GM06990 (cell line): ENCODE measurements at regions not wholly inside any gene's neighbourhood (a gene's known extent, or its start where the extent isn't known, plus 50 kb on each side); places are given as distances from the start of the nearest gene placed in this dataset.
"Not testable (repeated sequence)": the region's sequence is repeated elsewhere in the genome, so short reads cannot be mapped to it uniquely, and the experiment has no call there.

ENCODE experiments used
- DNase-seq: peaks from one replicate; pipeline ENCODE4 v3.0.0-alpha.2; 2011; ENCODE audit not compliant: insufficient read length; ENCODE audit errors: extremely low read depth
- H3K27me3 ChIP-seq: replicated peaks from 2 replicates; pipeline ENCODE4 v1.6.0; 2011; ENCODE audit warnings: low read length; ENCODE audit not compliant: control insufficient read depth, insufficient read depth
- H3K36me3 ChIP-seq: 2 replicates; pipeline ENCODE4 v1.5.1; 2011; ENCODE audit warnings: low read length; ENCODE audit not compliant: control insufficient read depth, insufficient read depth
- H3K4me3 ChIP-seq: replicated peaks from 2 replicates; pipeline ENCODE4 v1.5.1; 2011; ENCODE audit warnings: low read depth, mild to moderate bottlenecking, control low read depth, low read length
- CTCF ChIP-seq: IDR thresholded peaks from 2 replicates; pipeline ENCODE4 v1.5.1; 2011; ENCODE audit warnings: low read length, control low read depth, mild to moderate bottlenecking, inconsistent platforms; ENCODE audit not compliant: insufficient read depth, poor library complexity, severe bottlenecking

- no peaks in the 10 kb centered on the region for H3K36me3 ChIP-seq
- H3K4me3 ChIP-seq, result no peak overlapping the region
- TF ChIP-seq CTCF, result no peak
- DNase-seq, result no peak
- H3K27me3 ChIP-seq, result no peaks in the 10 kb centered on the region
Observed at GRCh38 chr9:103183701-103184171, 188.6 kb downstream of the CYLC2 start.

- TF ChIP-seq CTCF, result no peak
- no peak overlapping the region for H3K4me3 ChIP-seq
- no peak for DNase-seq
- no peaks in the 10 kb centered on the region for H3K27me3 ChIP-seq
- H3K36me3 ChIP-seq, result no peaks in the 10 kb centered on the region
Observed at GRCh38 chr9:103186959-103187358, 191.8 kb downstream of the CYLC2 start.

GRCh38 chr9:103188781-103189350 lies 193.7 kb downstream of the CYLC2 start:
- TF ChIP-seq CTCF, result no peak
- DNase-seq, result no peak
- H3K4me3 ChIP-seq, result no peak overlapping the region
- H3K36me3 ChIP-seq, result no peaks in the 10 kb centered on the region
- H3K27me3 ChIP-seq, result no peaks in the 10 kb centered on the region

- H3K36me3 ChIP-seq, result no peaks in the 10 kb centered on the region
- no peaks in the 10 kb centered on the region for H3K27me3 ChIP-seq
- DNase-seq, result no peak
- TF ChIP-seq CTCF, result no peak
- no peak overlapping the region for H3K4me3 ChIP-seq
Observed at GRCh38 chr9:103193992-103194391, 198.9 kb downstream of the CYLC2 start.

- H3K27me3 ChIP-seq, result no peaks in the 10 kb centered on the region
- no peak overlapping the region for H3K4me3 ChIP-seq
- TF ChIP-seq CTCF, result no peak
- H3K36me3 ChIP-seq, result no peaks in the 10 kb centered on the region
- no peak for DNase-seq
Observed at GRCh38 chr9:103203172-103203571, 208.0 kb downstream of the CYLC2 start.

GRCh38 chr9:103205881-103206585 lies 210.9 kb downstream of the CYLC2 start:
- H3K36me3 ChIP-seq, DNase-seq: not testable (repeated sequence)

More at GRCh38 chr9:103205881-103206585, 210.9 kb downstream of the CYLC2 start:
- H3K27me3 ChIP-seq, H3K4me3 ChIP-seq: not testable (repeated sequence)
